SK-N-SH treated with all-trans-retinoic acid at 6 μM for 48 hours (cell line): ENCODE measurements at regions not wholly inside any gene's neighbourhood (a gene's known extent, or its start where the extent isn't known, plus 50 kb on each side); places are given as distances from the start of the nearest gene placed in this dataset.

Experiments
- CSRNP3 ChIP-seq: fragments of 250-450 bp; sonication (Bioruptor Pico); IDR thresholded peaks from 2 replicates; pipeline ENCODE4 v1.5.1; 2021; ENCODE audit warnings: mild to moderate bottlenecking, moderate library complexity
- ESRRG ChIP-seq: fragments of 250-450 bp; sonication (Bioruptor Pico); IDR thresholded peaks from 2 replicates; pipeline ENCODE4 v1.6.1; 2021; ENCODE audit warnings: mild to moderate bottlenecking
- ISL1 ChIP-seq: fragments of 250-450 bp; sonication (Bioruptor Pico); IDR thresholded peaks from 2 replicates; pipeline ENCODE4 v2.1.2; 2022; ENCODE audit warnings: mild to moderate bottlenecking, moderate library complexity
- OSR1 ChIP-seq: fragments of 250-450 bp; sonication (Bioruptor Pico); IDR thresholded peaks from 2 replicates; pipeline ENCODE4 v1.8.0; 2022; ENCODE audit warnings: moderate library complexity, mild to moderate bottlenecking, inconsistent platforms
- SNAI2 ChIP-seq: fragments of 250-450 bp; sonication (Bioruptor Pico); IDR thresholded peaks from 2 replicates; pipeline ENCODE4 v1.5.0; 2020; ENCODE audit warnings: mild to moderate bottlenecking, moderate library complexity
- TCF4 ChIP-seq: fragments of 250-450 bp; sonication (Bioruptor Pico); IDR thresholded peaks from 2 replicates; pipeline ENCODE4 v1.8.0; 2021; ENCODE audit warnings: mild to moderate bottlenecking, moderate library complexity, borderline replicate concordance
- TOX ChIP-seq: fragments of 250-450 bp; sonication (Bioruptor Pico); IDR thresholded peaks from 2 replicates; pipeline ENCODE4 v1.8.0; 2021; ENCODE audit warnings: mild to moderate bottlenecking, moderate library complexity, borderline replicate concordance
- ZC3H10 ChIP-seq: fragments of 250-450 bp; sonication (Bioruptor Pico); IDR thresholded peaks from 2 replicates; pipeline ENCODE4 v1.5.1; 2021; ENCODE audit warnings: mild to moderate bottlenecking, moderate library complexity
- ZFP3 ChIP-seq: fragments of 250-450 bp; sonication (Bioruptor Pico); IDR thresholded peaks from 2 replicates; pipeline ENCODE4 v1.5.0; 2020; ENCODE audit warnings: mild to moderate bottlenecking, moderate library complexity
- ZFP30 ChIP-seq: fragments of 450-650 bp; formaldehyde crosslinking; IDR thresholded peaks from 2 replicates; pipeline ENCODE4 v1.5.0; 2022; ENCODE audit warnings: mild to moderate bottlenecking, moderate library complexity
- ZNF8 ChIP-seq: fragments of 450-650 bp; formaldehyde crosslinking; IDR thresholded peaks from 2 replicates; pipeline ENCODE4 v1.5.0; 2020; ENCODE audit warnings: mild to moderate bottlenecking, moderate library complexity
- TF ChIP-seq, protein P1 (sequence below): fragments of 250-450 bp; sonication (Bioruptor Pico); IDR thresholded peaks from 2 replicates; pipeline ENCODE4 v1.8.0; 2020; ENCODE audit warnings: mild to moderate bottlenecking, moderate library complexity, borderline replicate concordance
- TF ChIP-seq, protein P2 (sequence below): fragments of 250-450 bp; sonication (Bioruptor Pico); IDR thresholded peaks from 2 replicates; pipeline ENCODE4 v1.5.1; 2020; ENCODE audit warnings: low read depth, mild to moderate bottlenecking, moderate library complexity

GRCh38 chr11:110774138-110775014 lies 62.1 kb upstream of the ARHGAP20 start:
- TF ChIP-seq ISL1 (CRISPR knock-in tag), result no peak
- no peak for TF ChIP-seq OSR1 (CRISPR knock-in tag)
- no peak for TF ChIP-seq SNAI2 (CRISPR knock-in tag)
- no peak for TF ChIP-seq ZFP30 (CRISPR knock-in tag)
- TF ChIP-seq ESRRG (CRISPR knock-in tag), result no peak
- TF ChIP-seq, protein P1, sequence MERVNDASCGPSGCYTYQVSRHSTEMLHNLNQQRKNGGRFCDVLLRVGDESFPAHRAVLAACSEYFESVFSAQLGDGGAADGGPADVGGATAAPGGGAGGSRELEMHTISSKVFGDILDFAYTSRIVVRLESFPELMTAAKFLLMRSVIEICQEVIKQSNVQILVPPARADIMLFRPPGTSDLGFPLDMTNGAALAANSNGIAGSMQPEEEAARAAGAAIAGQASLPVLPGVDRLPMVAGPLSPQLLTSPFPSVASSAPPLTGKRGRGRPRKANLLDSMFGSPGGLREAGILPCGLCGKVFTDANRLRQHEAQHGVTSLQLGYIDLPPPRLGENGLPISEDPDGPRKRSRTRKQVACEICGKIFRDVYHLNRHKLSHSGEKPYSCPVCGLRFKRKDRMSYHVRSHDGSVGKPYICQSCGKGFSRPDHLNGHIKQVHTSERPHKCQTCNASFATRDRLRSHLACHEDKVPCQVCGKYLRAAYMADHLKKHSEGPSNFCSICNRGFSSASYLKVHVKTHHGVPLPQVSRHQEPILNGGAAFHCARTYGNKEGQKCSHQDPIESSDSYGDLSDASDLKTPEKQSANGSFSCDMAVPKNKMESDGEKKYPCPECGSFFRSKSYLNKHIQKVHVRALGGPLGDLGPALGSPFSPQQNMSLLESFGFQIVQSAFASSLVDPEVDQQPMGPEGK (CRISPR knock-in tag), result no peak
- no peak for TF ChIP-seq TCF4
- TF ChIP-seq ZNF8, result no peak
- no peak for TF ChIP-seq CSRNP3 (CRISPR knock-in tag)
- no peak for TF ChIP-seq TOX (CRISPR knock-in tag)
- TF ChIP-seq, protein P2, sequence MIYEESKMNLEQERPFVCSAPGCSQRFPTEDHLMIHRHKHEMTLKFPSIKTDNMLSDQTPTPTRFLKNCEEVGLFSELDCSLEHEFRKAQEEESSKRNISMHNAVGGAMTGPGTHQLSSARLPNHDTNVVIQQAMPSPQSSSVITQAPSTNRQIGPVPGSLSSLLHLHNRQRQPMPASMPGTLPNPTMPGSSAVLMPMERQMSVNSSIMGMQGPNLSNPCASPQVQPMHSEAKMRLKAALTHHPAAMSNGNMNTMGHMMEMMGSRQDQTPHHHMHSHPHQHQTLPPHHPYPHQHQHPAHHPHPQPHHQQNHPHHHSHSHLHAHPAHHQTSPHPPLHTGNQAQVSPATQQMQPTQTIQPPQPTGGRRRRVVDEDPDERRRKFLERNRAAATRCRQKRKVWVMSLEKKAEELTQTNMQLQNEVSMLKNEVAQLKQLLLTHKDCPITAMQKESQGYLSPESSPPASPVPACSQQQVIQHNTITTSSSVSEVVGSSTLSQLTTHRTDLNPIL, result no peak
- no peak for TF ChIP-seq ZFP3 (CRISPR knock-in tag)
- TF ChIP-seq ZC3H10 (CRISPR knock-in tag), result no peak
